Glomerular visceral epithelial cell (primary cell): ENCODE measurements at regions not wholly inside any gene's neighbourhood (a gene's known extent, or its start where the extent isn't known, plus 50 kb on each side); places are given as distances from the start of the nearest gene placed in this dataset.

Experiments used
- DNase-seq: peaks from one replicate; pipeline ENCODE4 v3.0.0-alpha.2; 2016; ENCODE audit errors: extremely low spot score

- DNase-seq, result no peak
Observed at GRCh38 chr20:50392138-50392866, 117.9 kb upstream of the PTPN1 start.

- DNase-seq, result no peak
Observed at GRCh38 chr20:50393242-50393641, 116.9 kb upstream of the PTPN1 start.

- DNase-seq, result no peak
Observed at GRCh38 chr20:50393990-50394561, 116.1 kb upstream of the PTPN1 start.

- DNase-seq, result no peak
Observed at GRCh38 chr20:50394569-50394968, 115.6 kb upstream of the PTPN1 start.

- DNase-seq, result peak; percentile 42
Observed at GRCh38 chr20:50395251-50395729, 114.9 kb upstream of the PTPN1 start.

- DNase-seq, result no peak
Observed at GRCh38 chr20:50395914-50396488, 114.2 kb upstream of the PTPN1 start.

- no peak for DNase-seq
Observed at GRCh38 chr20:50396623-50397022, 113.6 kb upstream of the PTPN1 start.

GRCh38 chr20:50397058-50397457 is 113.1 kb upstream of the PTPN1 start:
- DNase-seq, result no peak

GRCh38 chr20:50398064-50398463 is 112.1 kb upstream of the PTPN1 start:
- DNase-seq, result no peak

GRCh38 chr20:50398471-50398820 is 111.7 kb upstream of the PTPN1 start:
- DNase-seq, result no peak

GRCh38 chr20:50398821-50399554 is 111.2 kb upstream of the PTPN1 start:
- no peak for DNase-seq

- no peak for DNase-seq
Observed at GRCh38 chr20:50399555-50399916, 110.6 kb upstream of the PTPN1 start.

- DNase-seq, result no peak
Observed at GRCh38 chr20:50399917-50400704, 110.1 kb upstream of the PTPN1 start.

- no peak for DNase-seq
Observed at GRCh38 chr20:50400705-50401586, 109.2 kb upstream of the PTPN1 start.

GRCh38 chr20:50401587-50402418 is 108.4 kb upstream of the PTPN1 start:
- DNase-seq, result no peak

GRCh38 chr20:50403565-50404418 is 106.4 kb upstream of the PTPN1 start:
- no peak for DNase-seq

GRCh38 chr20:50404419-50405234 is 105.6 kb upstream of the PTPN1 start:
- no peak for DNase-seq
